Natural killer cell (primary cell): ENCODE measurements at regions not wholly inside any gene's neighbourhood (a gene's known extent, or its start where the extent isn't known, plus 50 kb on each side); places are given as distances from the start of the nearest gene placed in this dataset.

Experiments
- ATAC-seq, 3 donors: fragments of 150-1000 bp in 2 of 3; fragments of 200-7000 bp in 1 of 3; cut with Tn5 transposase; 1 replicate in 1 of 3; 2 replicates in 2 of 3; pipeline ENCODE4 v1.10.0; 2021; ENCODE audit warnings: mild to moderate bottlenecking in 2 of 3, moderate library complexity in 2 of 3
- DNase-seq, 2 donors: peaks; one replicate each; pipeline versions ENCODE4 v3.0.0 to v3.0.0-alpha.2; 2013 to 2021; ENCODE audit warnings: mixed read lengths in 1 of 2
- H3K27ac ChIP-seq: one replicate; pipeline ENCODE4 v1.5.1; 2013; ENCODE audit warnings: mild to moderate bottlenecking, low read length
- H3K27me3 ChIP-seq: one replicate; pipeline ENCODE4 v1.6.1; 2013; ENCODE audit warnings: low read length; ENCODE audit not compliant: control insufficient read depth, insufficient read depth
- H3K36me3 ChIP-seq: one replicate; pipeline ENCODE4 v1.6.1; 2013; ENCODE audit warnings: low read length; ENCODE audit not compliant: control insufficient read depth, insufficient read depth
- H3K4me1 ChIP-seq: one replicate; pipeline ENCODE4 v1.6.1; 2013; ENCODE audit warnings: low read length; ENCODE audit not compliant: control insufficient read depth, insufficient read depth
- H3K4me3 ChIP-seq: one replicate; pipeline ENCODE4 v1.5.1; 2013; ENCODE audit warnings: low read length
- H3K9me3 ChIP-seq: one replicate; pipeline ENCODE4 v1.6.1; 2013; ENCODE audit warnings: low read length; ENCODE audit not compliant: control insufficient read depth, insufficient read depth
- H3K27ac Mint-ChIP-seq, 2 donors: one replicate each; pipeline ENCODE4 v1.8.0; 2022; ENCODE audit warnings: mild to moderate bottlenecking in 2 of 2, mixed read lengths in 2 of 2, moderate library complexity in 1 of 2
- H3K27me3 Mint-ChIP-seq, 2 donors: one replicate each; pipeline ENCODE4 v1.8.0; 2022; ENCODE audit warnings: low read depth in 2 of 2, mixed read lengths in 2 of 2
- H3K36me3 Mint-ChIP-seq: one replicate; pipeline ENCODE4 v1.8.0; 2022; ENCODE audit warnings: mixed read lengths
- H3K4me1 Mint-ChIP-seq, 2 donors: one replicate each; pipeline ENCODE4 v1.8.0; 2022; ENCODE audit warnings: mixed read lengths in 2 of 2
- H3K4me3 Mint-ChIP-seq: one replicate; pipeline ENCODE4 v1.8.0; 2022; ENCODE audit warnings: mild to moderate bottlenecking, moderate library complexity, mixed read lengths
- H3K9me3 Mint-ChIP-seq, 2 donors: one replicate each; pipeline ENCODE4 v1.8.0; 2022; ENCODE audit warnings: mixed read lengths in 2 of 2
- WGBS: methylation state at CpG from one replicate; pipeline ENCODE4 v1.1.7; 2013; ENCODE audit warnings: missing lambda C conversion rate; ENCODE audit not compliant: insufficient coverage; 5-methylcytosine and 5-hydroxymethylcytosine counted together
- intact Hi-C: fragments of 100-400 bp; cut with micrococcal nuclease; formaldehyde crosslinking; loops from one replicate; pipeline ENCODE4 v1.14.2; 2022
- TF ChIP-seq, protein P1 (sequence below): fragments of 200-600 bp; IDR thresholded peaks from one replicate; pipeline ENCODE4 v1.8.0; 2022; ENCODE audit warnings: antibody characterized with exemption

DNA sequence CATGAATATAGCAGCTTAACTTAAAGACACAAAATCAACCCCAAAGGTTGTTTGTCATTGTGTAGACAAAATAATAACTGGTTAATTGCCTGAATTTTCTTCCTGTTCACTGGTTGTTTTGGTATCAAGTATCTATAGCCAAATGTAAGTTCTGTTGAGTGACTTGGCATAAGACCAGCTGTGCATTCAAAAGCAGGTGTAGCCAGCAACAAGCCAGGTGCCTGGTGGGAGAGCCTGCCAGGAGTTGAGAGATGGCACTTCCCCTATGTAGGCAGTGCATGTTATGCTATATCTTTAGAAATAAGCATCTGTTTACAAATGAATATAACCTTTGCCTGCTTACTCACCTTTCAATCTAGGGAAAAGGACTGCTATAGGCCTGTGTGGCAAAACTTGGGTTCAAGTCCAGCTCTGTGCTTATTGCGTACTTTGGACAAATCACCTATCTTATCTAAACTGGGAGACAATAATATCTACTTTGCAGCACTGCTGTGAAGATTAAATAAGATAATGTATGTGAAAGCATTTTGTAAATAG is 84.9 kb upstream of the TBL1XR1 start:
- H3K36me3 ChIP-seq: no peaks in the 10 kb centered on the region

DNA sequence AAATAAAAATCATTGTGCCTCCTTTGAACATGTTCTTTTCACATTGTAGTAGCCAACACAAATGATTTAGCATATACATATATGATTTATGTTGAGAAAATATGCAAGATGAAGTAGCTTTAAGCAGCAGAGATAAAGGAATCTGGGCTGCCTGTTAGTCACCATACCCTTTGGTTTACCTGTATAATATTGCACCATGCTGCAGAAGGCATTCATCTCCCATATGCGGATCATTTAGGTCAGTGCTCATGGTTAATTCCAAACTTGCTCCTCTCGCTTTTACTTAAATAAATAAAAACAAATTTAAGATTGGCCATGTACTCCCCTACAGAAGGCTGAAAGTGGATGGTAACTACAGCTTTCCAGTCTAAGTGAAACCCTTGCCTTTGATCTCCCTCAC is 86.7 kb upstream of the TBL1XR1 start:
- no peaks in the 10 kb centered on the region for H3K36me3 ChIP-seq
- peaks cover 17% of the 10 kb centered on the region for H3K4me1 ChIP-seq
- no peak for DNase-seq
- WGBS: 96% methylated on average over 2 of the region's 2 CpGs
- H3K27ac Mint-ChIP-seq: no peak overlapping the region
- H3K9me3 Mint-ChIP-seq: no peaks in the 10 kb centered on the region
- peaks cover 21% of the 10 kb centered on the region in 2 donors for H3K4me1 Mint-ChIP-seq
- no peaks in the 10 kb centered on the region for H3K27me3 ChIP-seq
- no peaks in the 10 kb centered on the region for H3K27me3 Mint-ChIP-seq
- no peak overlapping the region for H3K4me3 ChIP-seq
- no peak for ATAC-seq
- H3K27ac ChIP-seq: no peak overlapping the region
- H3K36me3 Mint-ChIP-seq: no peaks in the 10 kb centered on the region
- intact Hi-C loops: loop anchor here (5.0 kb wide), 1 partner anchor 48 kb away; no protein-coding TSS in a partner anchor
- TF ChIP-seq, protein P1, sequence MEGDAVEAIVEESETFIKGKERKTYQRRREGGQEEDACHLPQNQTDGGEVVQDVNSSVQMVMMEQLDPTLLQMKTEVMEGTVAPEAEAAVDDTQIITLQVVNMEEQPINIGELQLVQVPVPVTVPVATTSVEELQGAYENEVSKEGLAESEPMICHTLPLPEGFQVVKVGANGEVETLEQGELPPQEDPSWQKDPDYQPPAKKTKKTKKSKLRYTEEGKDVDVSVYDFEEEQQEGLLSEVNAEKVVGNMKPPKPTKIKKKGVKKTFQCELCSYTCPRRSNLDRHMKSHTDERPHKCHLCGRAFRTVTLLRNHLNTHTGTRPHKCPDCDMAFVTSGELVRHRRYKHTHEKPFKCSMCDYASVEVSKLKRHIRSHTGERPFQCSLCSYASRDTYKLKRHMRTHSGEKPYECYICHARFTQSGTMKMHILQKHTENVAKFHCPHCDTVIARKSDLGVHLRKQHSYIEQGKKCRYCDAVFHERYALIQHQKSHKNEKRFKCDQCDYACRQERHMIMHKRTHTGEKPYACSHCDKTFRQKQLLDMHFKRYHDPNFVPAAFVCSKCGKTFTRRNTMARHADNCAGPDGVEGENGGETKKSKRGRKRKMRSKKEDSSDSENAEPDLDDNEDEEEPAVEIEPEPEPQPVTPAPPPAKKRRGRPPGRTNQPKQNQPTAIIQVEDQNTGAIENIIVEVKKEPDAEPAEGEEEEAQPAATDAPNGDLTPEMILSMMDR: no peak
- H3K4me3 Mint-ChIP-seq: no peak overlapping the region
- H3K9me3 ChIP-seq: peaks cover 3% of the 10 kb centered on the region

More for the DNA sequence above, 84.9 kb upstream of the TBL1XR1 start:
- DNase-seq (no peak), ATAC-seq (no peak)
- Mint-ChIP-seq H3K4me1 (peaks cover 21% of the 10 kb centered on the region in 2 donors), H3K4me3 (no peak overlapping the region), H3K36me3 (no peaks in the 10 kb centered on the region), H3K27me3 (no peaks in the 10 kb centered on the region), H3K27ac (peak overlapping the region in 1 of 2 donors; percentile 81), H3K9me3 (no peaks in the 10 kb centered on the region)
- WGBS: no CpG with 5 or more reads among the region's 1 CpG
- H3K27ac ChIP-seq: no peak overlapping the region
- intact Hi-C loops: loop anchor here (5.0 kb wide), 1 partner anchor 50 kb away; no protein-coding TSS in a partner anchor
- H3K9me3 ChIP-seq: peaks cover 3% of the 10 kb centered on the region
- H3K4me3 ChIP-seq: no peak overlapping the region
- H3K4me1 ChIP-seq: peaks cover 17% of the 10 kb centered on the region
- TF ChIP-seq, protein P1: no peak
- H3K27me3 ChIP-seq: no peaks in the 10 kb centered on the region

DNA sequence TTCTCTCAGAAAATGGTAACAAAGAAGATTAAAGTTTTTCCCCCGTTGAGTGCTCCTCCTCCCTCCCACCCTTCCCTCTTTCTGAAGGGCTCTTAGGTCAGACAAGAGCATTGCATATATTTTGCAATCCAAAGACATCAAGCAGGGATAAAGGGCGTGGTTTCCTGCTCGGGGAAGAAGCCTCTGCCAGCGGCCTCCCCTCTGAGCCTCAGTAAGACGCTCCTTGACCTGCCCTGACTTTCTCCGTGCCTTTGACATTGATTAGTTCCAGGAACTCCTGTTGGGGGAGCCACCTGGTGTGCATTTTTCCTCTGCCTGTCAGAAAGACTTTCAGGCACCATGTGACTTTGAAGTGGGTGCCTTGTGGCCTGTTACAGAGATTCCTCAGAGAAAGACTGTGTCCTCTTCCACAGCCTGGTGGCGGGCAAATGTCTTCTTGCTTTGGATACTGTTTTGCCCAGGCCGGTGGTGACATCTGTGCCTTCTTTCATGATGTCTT is 87.2 kb upstream of the TBL1XR1 start:
- H3K36me3 Mint-ChIP-seq: no peaks in the 10 kb centered on the region
- H3K4me1 ChIP-seq: peaks cover 17% of the 10 kb centered on the region
- intact Hi-C loops: loop anchor here (5.0 kb wide), 1 partner anchor 48 kb away; no protein-coding TSS in a partner anchor
- ATAC-seq (no peak), DNase-seq (peak in 1 of 2 donors; percentile 40)
- no peaks in the 10 kb centered on the region for H3K27me3 Mint-ChIP-seq
- 73% methylated on average over 8 of the region's 8 CpGs for WGBS
- H3K4me3 Mint-ChIP-seq: no peak overlapping the region
- H3K9me3 ChIP-seq: peaks cover 3% of the 10 kb centered on the region
- TF ChIP-seq, protein P1: no peak
- no peak overlapping the region for H3K27ac ChIP-seq
- peak overlapping the region in 1 of 2 donors; percentile 27 for H3K27ac Mint-ChIP-seq
- H3K4me3 ChIP-seq: no peak overlapping the region
- peaks cover 21% of the 10 kb centered on the region in 2 donors for H3K4me1 Mint-ChIP-seq
- no peaks in the 10 kb centered on the region for H3K27me3 ChIP-seq
- no peaks in the 10 kb centered on the region for H3K36me3 ChIP-seq
- no peaks in the 10 kb centered on the region for H3K9me3 Mint-ChIP-seq

DNA sequence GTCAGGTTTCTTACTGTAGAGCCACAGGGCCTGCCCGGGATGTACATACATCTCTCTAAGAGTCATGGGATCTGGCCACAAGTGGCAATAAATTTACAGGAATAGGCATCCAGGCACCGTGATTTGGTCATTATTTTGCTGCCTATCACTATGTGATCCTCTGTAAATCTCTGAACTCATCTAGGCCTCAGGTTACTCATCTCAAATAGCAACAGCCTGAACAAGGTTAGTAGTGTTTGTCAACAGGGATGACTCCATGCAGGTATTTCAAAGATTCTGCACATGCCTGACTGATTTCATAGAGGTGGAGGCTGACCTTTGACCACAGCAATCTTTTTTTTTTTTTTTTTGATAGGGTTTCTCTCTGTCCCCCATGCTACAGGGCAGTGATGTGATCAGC is 88.8 kb upstream of the TBL1XR1 start:
- Mint-ChIP-seq H3K27ac (no peak overlapping the region), H3K27me3 (peaks cover 0 to 4% of the 10 kb centered on the region in 2 donors), H3K4me3 (no peak overlapping the region), H3K36me3 (no peaks in the 10 kb centered on the region), H3K4me1 (peaks cover 19% of the 10 kb centered on the region in 2 donors), H3K9me3 (no peaks in the 10 kb centered on the region)
- intact Hi-C loops: no loop called here
- TF ChIP-seq, protein P1: no peak
- Histone ChIP-seq H3K27me3 (no peaks in the 10 kb centered on the region), H3K36me3 (no peaks in the 10 kb centered on the region), H3K4me1 (peaks cover 13% of the 10 kb centered on the region), H3K27ac (no peak overlapping the region), H3K4me3 (no peak overlapping the region), H3K9me3 (peaks cover 3% of the 10 kb centered on the region)
- 97% methylated on average over 2 of the region's 2 CpGs for WGBS
- ATAC-seq: no peak
- DNase-seq: no peak
